ENCODE measurements at regions not wholly inside any gene's neighbourhood (a gene's known extent, or its start where the extent isn't known, plus 50 kb on each side); places are given as distances from the start of the nearest gene placed in this dataset.

GRCh38 chr18:24593401-24593800, 133.0 kb downstream of the HRH4 start:
- Histone ChIP-seq H3K27me3 (ENCODE audit: insufficient read depth, low read length, poor library complexity, severe bottlenecking) (no peaks in the 10 kb centered on the region), H3K9me3 (ENCODE audit: insufficient read depth, low read depth, low read length) (no peaks in the 10 kb centered on the region), H2AFZ (ENCODE audit: low read length) (no peak overlapping the region), H3K9me2 (replicated peaks; ENCODE audit: low read depth, low read length) (no peaks in the 10 kb centered on the region), H3F3A (ENCODE audit: low read depth) (no peaks in the 10 kb centered on the region), H4K20me1 (ENCODE audit: insufficient read depth, low read length, poor library complexity, severe bottlenecking) (no peaks in the 10 kb centered on the region), H3K9ac (ENCODE audit: low read depth, low read length, poor library complexity, severe bottlenecking) (no peak overlapping the region), H3K4me2 (ENCODE audit: low read depth, low read length, poor library complexity, severe bottlenecking) (no peak overlapping the region), H3K4me3 (ENCODE audit: low read length, poor library complexity, severe bottlenecking) (no peak overlapping the region), H3K79me2 (ENCODE audit: insufficient read depth, low read length) (no peaks in the 10 kb centered on the region), H3K36me3 (ENCODE audit: insufficient read depth, low read length) (no peaks in the 10 kb centered on the region), H3K4me1 (ENCODE audit: insufficient read depth, low read length, poor library complexity, severe bottlenecking) (no peaks in the 10 kb centered on the region)
- TF ChIP-seq CTCF (conservative IDR thresholded peaks at IDR 0.05; ENCODE audit: low read length) = no peak
- no peak for TF ChIP-seq EZH2phosphoT487 (IDR thresholded peaks at IDR 0.05; ENCODE audit: borderline replicate concordance)

GRCh38 chr18:24593886-24594285, 133.4 kb downstream of the HRH4 start:
- Histone ChIP-seq H3K27me3 (ENCODE audit: insufficient read depth, low read length, poor library complexity, severe bottlenecking) (no peaks in the 10 kb centered on the region), H3K9me2 (replicated peaks; ENCODE audit: low read depth, low read length) (no peaks in the 10 kb centered on the region), H3K9ac (ENCODE audit: low read depth, low read length, poor library complexity, severe bottlenecking) (no peak overlapping the region), H3K79me2 (ENCODE audit: insufficient read depth, low read length) (no peaks in the 10 kb centered on the region), H3K4me3 (ENCODE audit: low read length, poor library complexity, severe bottlenecking) (no peak overlapping the region), H3K4me1 (ENCODE audit: insufficient read depth, low read length, poor library complexity, severe bottlenecking) (no peaks in the 10 kb centered on the region), H3F3A (ENCODE audit: low read depth) (no peaks in the 10 kb centered on the region), H4K20me1 (ENCODE audit: insufficient read depth, low read length, poor library complexity, severe bottlenecking) (no peaks in the 10 kb centered on the region), H2AFZ (ENCODE audit: low read length) (no peak overlapping the region), H3K4me2 (ENCODE audit: low read depth, low read length, poor library complexity, severe bottlenecking) (no peak overlapping the region), H3K9me3 (ENCODE audit: insufficient read depth, low read depth, low read length) (no peaks in the 10 kb centered on the region), H3K36me3 (ENCODE audit: insufficient read depth, low read length) (no peaks in the 10 kb centered on the region)
- TF ChIP-seq EZH2phosphoT487 (IDR thresholded peaks at IDR 0.05; ENCODE audit: borderline replicate concordance) = no peak
- no peak for TF ChIP-seq CTCF (conservative IDR thresholded peaks at IDR 0.05; ENCODE audit: low read length)

GRCh38 chr18:24595561-24596031, 135.2 kb downstream of the HRH4 start:
- Histone ChIP-seq H3K9ac (ENCODE audit: low read depth, low read length, poor library complexity, severe bottlenecking) (no peak overlapping the region), H3K27me3 (ENCODE audit: insufficient read depth, low read length, poor library complexity, severe bottlenecking) (no peaks in the 10 kb centered on the region), H2AFZ (ENCODE audit: low read length) (no peak overlapping the region), H3K9me2 (replicated peaks; ENCODE audit: low read depth, low read length) (no peaks in the 10 kb centered on the region), H3K36me3 (ENCODE audit: insufficient read depth, low read length) (no peaks in the 10 kb centered on the region), H3K4me3 (ENCODE audit: low read length, poor library complexity, severe bottlenecking) (no peak overlapping the region), H4K20me1 (ENCODE audit: insufficient read depth, low read length, poor library complexity, severe bottlenecking) (no peaks in the 10 kb centered on the region), H3K79me2 (ENCODE audit: insufficient read depth, low read length) (no peaks in the 10 kb centered on the region), H3K9me3 (ENCODE audit: insufficient read depth, low read depth, low read length) (no peaks in the 10 kb centered on the region), H3K4me1 (ENCODE audit: insufficient read depth, low read length, poor library complexity, severe bottlenecking) (no peaks in the 10 kb centered on the region), H3K4me2 (ENCODE audit: low read depth, low read length, poor library complexity, severe bottlenecking) (no peak overlapping the region), H3F3A (ENCODE audit: low read depth) (no peaks in the 10 kb centered on the region)
- TF ChIP-seq EZH2phosphoT487 (IDR thresholded peaks at IDR 0.05; ENCODE audit: borderline replicate concordance) (no peak), CTCF (conservative IDR thresholded peaks at IDR 0.05; ENCODE audit: low read length) (no peak)

All from Loucy (cell line).